B cell (primary cell): ENCODE measurements at regions not wholly inside any gene's neighbourhood (a gene's known extent, or its start where the extent isn't known, plus 50 kb on each side); places are given as distances from the start of the nearest gene placed in this dataset.
A peak's percentile ranks its signal among the peaks of the same experiment; 100 is the strongest.

Experiments
- ATAC-seq: fragments of 200-7000 bp; cut with Tn5 transposase; one replicate; pipeline ENCODE4 v1.10.0; 2021; ENCODE audit warnings: low read depth, mild to moderate bottlenecking, moderate number of reproducible peaks, moderate library complexity
- CTCF ChIA-PET: fragments of 350-600 bp; sonication (Branson Sonifier 250); formaldehyde crosslinking; loops from one replicate; lab custom pipeline; 2021; ENCODE audit warnings: antibody characterized with exemption, inconsistent platforms; lab: Charles Lee
- POLR2A ChIA-PET: fragments of 350-600 bp; sonication (Branson Sonifier 250); formaldehyde crosslinking; loops from one replicate; lab custom pipeline; 2021; ENCODE audit warnings: antibody characterized with exemption; lab: Charles Lee
- DNase-seq: peaks from one replicate; pipeline ENCODE4 v3.0.0; 2013
- H2AFZ ChIP-seq: 2 replicates; pipeline ENCODE4 v1.6.1; 2012; ENCODE audit warnings: mild to moderate bottlenecking, low read depth, low read length; ENCODE audit not compliant: insufficient read depth, poor library complexity, severe bottlenecking
- H3K27ac ChIP-seq, 2 donors: 1 replicate in 1 of 2; 2 replicates in 1 of 2; pipeline ENCODE4 v1.5.1; 2012 to 2013; ENCODE audit warnings: low read length in 2 of 2, mild to moderate bottlenecking in 2 of 2, moderate library complexity in 1 of 2
- H3K27me3 ChIP-seq, 4 experiments: fragments of 200-600 bp in 1 of 4; sonication (generic) in 1 of 4; replicated peaks in 1 of 4; 1 replicate in 2 of 4; 2 replicates in 2 of 4; pipeline versions ENCODE4 v1.6.1 to v1.7.0; 2013 to 2016; ENCODE audit warnings: low read length in 3 of 4, mild to moderate bottlenecking in 2 of 4, mixed read lengths in 1 of 4, moderate library complexity in 1 of 4; ENCODE audit not compliant: insufficient read depth in 4 of 4, control insufficient read depth in 3 of 4; ENCODE audit errors: control extremely low read depth in 1 of 4
- H3K36me3 ChIP-seq, 2 experiments: replicated peaks in 1 of 2; 1 replicate in 1 of 2; 2 replicates in 1 of 2; pipeline versions ENCODE4 v1.6.1 to v1.7.1; 2013; ENCODE audit warnings: low read length in 1 of 2; ENCODE audit not compliant: insufficient read depth in 2 of 2, control insufficient read depth in 1 of 2; ENCODE audit errors: control extremely low read depth in 1 of 2, extremely low read depth in 1 of 2
- H3K4me1 ChIP-seq, 2 donors: fragments of 200-600 bp in 1 of 2; sonication (generic) in 1 of 2; 1 replicate in 1 of 2; 2 replicates in 1 of 2; pipeline versions ENCODE4 v1.5.1 to v1.6.1; 2013 to 2017; ENCODE audit warnings: low read length in 2 of 2; ENCODE audit not compliant: control insufficient read depth in 2 of 2, insufficient read depth in 2 of 2
- H3K4me2 ChIP-seq: replicated peaks from 2 replicates; pipeline ENCODE3; 2012; ENCODE audit warnings: mild to moderate bottlenecking, low read depth, low read length; ENCODE audit not compliant: poor library complexity, severe bottlenecking
- H3K4me3 ChIP-seq, 5 experiments: fragments of 200-600 bp in 1 of 5; sonication (generic) in 1 of 5; 1 replicate in 3 of 5; 2 replicates in 2 of 5; pipeline versions ENCODE4 v1.5.1 to v1.7.0; 2011 to 2016; ENCODE audit warnings: low read length in 4 of 5, mild to moderate bottlenecking in 4 of 5, low read depth in 2 of 5, control low read depth in 1 of 5, moderate library complexity in 1 of 5; ENCODE audit not compliant: insufficient read depth in 1 of 5; ENCODE audit errors: control extremely low read depth in 1 of 5, extremely low read depth in 1 of 5
- H3K79me2 ChIP-seq: fragments of 200-600 bp; sonication (generic); one replicate; pipeline ENCODE4 v1.6.0; 2016; ENCODE audit warnings: low read length; ENCODE audit not compliant: control insufficient read depth, insufficient read depth
- H3K9ac ChIP-seq: fragments of 200-600 bp; sonication (generic); 2 replicates; pipeline ENCODE4 v1.6.1; 2017; ENCODE audit warnings: mild to moderate bottlenecking, low read length, moderate library complexity
- H3K9me3 ChIP-seq, 3 donors: one replicate each; pipeline versions ENCODE4 v1.6.1 to v1.7.1; 2013; ENCODE audit warnings: low read length in 2 of 3; ENCODE audit not compliant: control insufficient read depth in 2 of 3, insufficient read depth in 1 of 3; ENCODE audit errors: control extremely low read depth in 1 of 3
- H4K20me1 ChIP-seq: 2 replicates; pipeline ENCODE4 v1.6.0; 2012; ENCODE audit warnings: mild to moderate bottlenecking, low read length; ENCODE audit not compliant: insufficient read depth, control insufficient read depth, poor library complexity, severe bottlenecking
- H3K27ac Mint-ChIP-seq: one replicate; pipeline ENCODE4 v1.8.0; 2021; ENCODE audit warnings: mixed read lengths
- H3K27me3 Mint-ChIP-seq: one replicate; pipeline ENCODE4 v1.8.0; 2021; ENCODE audit warnings: mixed read lengths
- H3K4me1 Mint-ChIP-seq: one replicate; pipeline ENCODE4 v1.8.0; 2021; ENCODE audit warnings: mixed read lengths
- H3K4me3 Mint-ChIP-seq: one replicate; pipeline ENCODE4 v1.8.0; 2021; ENCODE audit warnings: mixed read lengths
- H3K9me3 Mint-ChIP-seq: one replicate; pipeline ENCODE4 v1.8.0; 2022; ENCODE audit warnings: mixed read lengths; ENCODE audit not compliant: insufficient read depth
- CTCF ChIP-seq: fragments of 200-600 bp; IDR thresholded peaks from one replicate; pipeline ENCODE4 v1.8.0; 2022; ENCODE audit warnings: antibody characterized with exemption, mild to moderate bottlenecking
- EZH2 ChIP-seq: IDR thresholded peaks from 2 replicates; pipeline ENCODE4 v1.6.1; 2012; ENCODE audit warnings: borderline replicate concordance, low read depth, mild to moderate bottlenecking, moderate library complexity, low read length; ENCODE audit not compliant: insufficient read depth, poor library complexity, severe bottlenecking
- WGBS: methylation state at CpG from one replicate; pipeline ENCODE4 v1.1.5; 2013; ENCODE audit warnings: missing lambda C conversion rate; ENCODE audit not compliant: insufficient coverage; 5-methylcytosine and 5-hydroxymethylcytosine counted together
- intact Hi-C: fragments of 100-400 bp; cut with micrococcal nuclease; formaldehyde crosslinking; loops from one replicate; pipeline ENCODE4 v1.10.0; 2022

DNA sequence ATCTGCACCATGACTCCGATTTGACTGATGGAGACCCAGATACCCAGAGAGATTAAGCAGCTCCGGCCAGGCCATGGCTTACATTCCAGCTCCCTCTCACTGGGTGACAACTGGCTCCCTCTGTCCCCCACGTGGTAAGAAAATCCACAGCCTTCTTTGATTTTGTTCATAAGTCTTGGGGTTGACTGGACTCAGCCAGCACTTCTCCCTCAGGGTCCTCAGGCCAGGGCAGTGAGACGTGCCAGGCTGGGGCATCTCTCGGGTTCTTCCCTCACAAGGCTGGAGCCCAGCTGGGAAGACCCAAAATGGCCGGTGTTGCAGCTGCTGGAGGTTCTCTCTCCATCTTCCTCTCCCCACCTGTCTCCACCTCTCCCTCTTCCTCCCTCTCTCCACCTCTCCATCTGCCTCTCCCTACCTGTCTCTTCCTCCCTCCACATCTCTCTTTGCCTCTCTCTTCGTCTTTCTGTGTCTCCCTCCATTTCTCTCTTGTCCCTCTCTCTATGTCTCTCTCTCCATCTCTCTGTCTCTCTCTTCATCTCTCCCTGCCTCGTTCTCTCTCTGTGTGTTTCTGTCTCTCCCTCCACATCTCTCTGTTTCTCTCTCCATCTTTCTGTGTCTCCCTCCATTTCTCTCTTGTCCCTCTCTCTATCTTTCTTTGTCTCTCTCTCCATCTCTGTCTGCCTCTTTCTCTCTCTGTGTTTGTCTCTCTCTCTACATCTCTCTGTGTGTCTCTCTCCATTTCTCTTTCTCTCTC lies 105.3 kb downstream of the FOXL1 start:
- Histone ChIP-seq H3K27me3 (peaks cover 0 to 11% (median 0%) of the 10 kb centered on the region in 4 experiments), H3K4me3 (no peak overlapping the region), H3K9ac (no peak overlapping the region), H3K79me2 (no peaks in the 10 kb centered on the region), H3K4me1 (no peaks in the 10 kb centered on the region), H3K4me2 (no peak overlapping the region), H3K36me3 (no peaks in the 10 kb centered on the region), H4K20me1 (no peaks in the 10 kb centered on the region), H2AFZ (no peak overlapping the region), H3K27ac (no peak overlapping the region), H3K9me3 (peaks cover 0 to 7% (median 0%) of the 10 kb centered on the region in 3 donors)
- H3K4me1 Mint-ChIP-seq = no peaks in the 10 kb centered on the region
- ChIA-PET POLR2A (no interaction called here), CTCF (no interaction called here)
- TF ChIP-seq CTCF = peak; percentile 10
- TF ChIP-seq EZH2 = no peak
- no peak for DNase-seq
- no peak overlapping the region for H3K4me3 Mint-ChIP-seq
- H3K27me3 Mint-ChIP-seq = peaks cover 24% of the 10 kb centered on the region
- H3K27ac Mint-ChIP-seq = no peak overlapping the region
- ATAC-seq = no peak
- 78% methylated on average over 8 of the region's 8 CpGs for WGBS
- intact Hi-C loops = no loop called here
- no peaks in the 10 kb centered on the region for H3K9me3 Mint-ChIP-seq

DNA sequence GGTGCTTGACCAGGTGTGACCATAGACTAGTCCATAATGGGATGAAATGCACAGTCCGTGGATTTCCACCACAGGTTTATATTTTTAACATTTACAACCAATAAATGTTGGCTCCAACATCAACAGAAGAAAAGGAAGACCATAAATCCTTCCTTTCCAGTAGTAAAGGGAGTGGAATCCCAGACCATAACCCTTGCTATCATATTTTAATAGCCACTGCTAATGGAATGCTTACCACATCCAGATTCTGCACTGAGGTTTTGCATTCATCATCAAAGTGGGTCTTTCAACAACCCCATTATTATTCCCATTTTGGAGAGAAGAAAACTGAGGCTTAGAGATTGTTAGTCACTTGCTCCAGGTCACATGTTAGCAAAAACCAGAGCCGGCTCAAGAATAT lies 106.7 kb downstream of the FOXL1 start:
- Mint-ChIP-seq H3K4me1 (no peaks in the 10 kb centered on the region), H3K27me3 (peaks cover 24% of the 10 kb centered on the region), H3K27ac (no peak overlapping the region), H3K4me3 (no peak overlapping the region), H3K9me3 (no peaks in the 10 kb centered on the region)
- Histone ChIP-seq H3K9ac (no peak overlapping the region), H3K4me1 (no peaks in the 10 kb centered on the region), H3K79me2 (no peaks in the 10 kb centered on the region), H4K20me1 (no peaks in the 10 kb centered on the region), H3K27ac (no peak overlapping the region), H2AFZ (no peak overlapping the region), H3K4me3 (no peak overlapping the region), H3K9me3 (peaks cover 0 to 7% (median 0%) of the 10 kb centered on the region in 3 donors), H3K27me3 (peaks cover 0 to 11% (median 0%) of the 10 kb centered on the region in 4 experiments), H3K36me3 (no peaks in the 10 kb centered on the region), H3K4me2 (no peak overlapping the region)
- ATAC-seq (no peak), DNase-seq (no peak)
- CTCF ChIA-PET = no interaction called here
- POLR2A ChIA-PET = no interaction called here
- no CpG with 5 or more reads among the region's 2 CpGs for WGBS
- intact Hi-C loops = no loop called here
- TF ChIP-seq EZH2 = no peak
- no peak for TF ChIP-seq CTCF
